ENCODE measurements at regions not wholly inside any gene's neighbourhood (a gene's known extent, or its start where the extent isn't known, plus 50 kb on each side); places are given as distances from the start of the nearest gene placed in this dataset.
"Not testable (repeated sequence)": the region's sequence is repeated elsewhere in the genome, so short reads cannot be mapped to it uniquely, and the experiment has no call there.

DNA sequence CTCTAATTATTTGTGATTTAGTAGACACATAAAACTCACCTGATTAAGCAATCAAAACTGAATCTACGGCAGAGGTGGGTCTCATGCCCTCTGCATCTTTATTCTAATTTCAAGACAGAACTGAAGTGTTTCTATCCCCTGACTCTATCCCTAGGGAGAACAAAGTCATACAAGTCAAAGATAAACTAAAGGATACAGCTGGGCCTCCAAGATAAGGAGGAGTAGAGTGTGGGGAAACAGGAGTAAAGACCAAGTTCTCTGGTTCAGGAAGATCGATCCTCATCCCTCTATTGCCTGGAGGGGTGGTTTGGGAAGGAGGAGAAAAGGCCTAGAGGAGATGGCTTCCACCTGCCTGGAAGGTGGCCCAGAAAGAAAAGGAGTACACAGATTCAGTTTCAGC is 58.7 kb upstream of the BBX start:
- ChIA-PET POLR2A (no interaction called here), CTCF (no interaction called here)
- no peaks in the 10 kb centered on the region for H3K4me1 Mint-ChIP-seq
- H3K36me3 Mint-ChIP-seq (ENCODE audit: low read depth), result no peaks in the 10 kb centered on the region
- DNase-seq, result no peak
- H3K4me3 Mint-ChIP-seq, result no peak overlapping the region
- H3K9me3 Mint-ChIP-seq, result no peaks in the 10 kb centered on the region
- intact Hi-C loops (cut with micrococcal nuclease), result no loop called here
- ATAC-seq (ENCODE audit: low read depth), result no peak
- no peaks in the 10 kb centered on the region for H3K27me3 Mint-ChIP-seq
- no peak overlapping the region for H3K27ac Mint-ChIP-seq
- TF ChIP-seq, protein P1, sequence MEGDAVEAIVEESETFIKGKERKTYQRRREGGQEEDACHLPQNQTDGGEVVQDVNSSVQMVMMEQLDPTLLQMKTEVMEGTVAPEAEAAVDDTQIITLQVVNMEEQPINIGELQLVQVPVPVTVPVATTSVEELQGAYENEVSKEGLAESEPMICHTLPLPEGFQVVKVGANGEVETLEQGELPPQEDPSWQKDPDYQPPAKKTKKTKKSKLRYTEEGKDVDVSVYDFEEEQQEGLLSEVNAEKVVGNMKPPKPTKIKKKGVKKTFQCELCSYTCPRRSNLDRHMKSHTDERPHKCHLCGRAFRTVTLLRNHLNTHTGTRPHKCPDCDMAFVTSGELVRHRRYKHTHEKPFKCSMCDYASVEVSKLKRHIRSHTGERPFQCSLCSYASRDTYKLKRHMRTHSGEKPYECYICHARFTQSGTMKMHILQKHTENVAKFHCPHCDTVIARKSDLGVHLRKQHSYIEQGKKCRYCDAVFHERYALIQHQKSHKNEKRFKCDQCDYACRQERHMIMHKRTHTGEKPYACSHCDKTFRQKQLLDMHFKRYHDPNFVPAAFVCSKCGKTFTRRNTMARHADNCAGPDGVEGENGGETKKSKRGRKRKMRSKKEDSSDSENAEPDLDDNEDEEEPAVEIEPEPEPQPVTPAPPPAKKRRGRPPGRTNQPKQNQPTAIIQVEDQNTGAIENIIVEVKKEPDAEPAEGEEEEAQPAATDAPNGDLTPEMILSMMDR (IDR thresholded peaks at IDR 0.05), result no peak

DNA sequence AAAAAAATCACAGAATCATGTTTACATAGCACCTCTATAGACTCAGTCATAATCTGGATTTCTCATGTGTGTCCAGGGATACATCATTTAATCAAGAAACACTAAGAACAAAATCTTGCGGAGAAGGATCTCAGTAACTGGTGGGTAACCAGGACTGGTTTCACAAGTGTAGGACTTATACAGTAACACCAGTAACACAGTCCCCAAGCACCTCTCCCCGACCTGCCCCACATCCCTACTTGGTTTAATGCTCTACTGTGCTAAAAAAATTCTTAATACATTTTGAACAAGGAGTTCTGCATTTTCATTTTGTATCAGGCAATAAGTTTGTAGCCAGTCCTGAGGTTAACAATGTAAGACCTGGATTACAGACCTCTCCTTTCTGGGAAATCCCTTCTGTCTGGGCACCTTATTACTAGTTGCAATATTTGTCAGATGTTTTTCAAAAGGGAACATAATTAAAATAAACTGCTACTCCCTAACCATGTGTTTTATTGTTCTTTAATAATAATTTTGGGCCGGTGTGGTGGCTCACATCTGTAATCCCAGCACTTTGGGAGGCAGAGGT is 57.6 kb upstream of the BBX start:
- intact Hi-C loops (cut with micrococcal nuclease), result no loop called here
- Mint-ChIP-seq H3K27ac (no peak overlapping the region), H3K36me3 (ENCODE audit: low read depth) (no peaks in the 10 kb centered on the region), H3K9me3 (no peaks in the 10 kb centered on the region), H3K4me3 (no peak overlapping the region), H3K27me3 (no peaks in the 10 kb centered on the region), H3K4me1 (no peaks in the 10 kb centered on the region)
- DNase-seq (no peak), ATAC-seq (ENCODE audit: low read depth) (no peak)
- ChIA-PET CTCF (no interaction called here), POLR2A (no interaction called here)
- TF ChIP-seq, protein P1 (IDR thresholded peaks at IDR 0.05), result no peak

DNA sequence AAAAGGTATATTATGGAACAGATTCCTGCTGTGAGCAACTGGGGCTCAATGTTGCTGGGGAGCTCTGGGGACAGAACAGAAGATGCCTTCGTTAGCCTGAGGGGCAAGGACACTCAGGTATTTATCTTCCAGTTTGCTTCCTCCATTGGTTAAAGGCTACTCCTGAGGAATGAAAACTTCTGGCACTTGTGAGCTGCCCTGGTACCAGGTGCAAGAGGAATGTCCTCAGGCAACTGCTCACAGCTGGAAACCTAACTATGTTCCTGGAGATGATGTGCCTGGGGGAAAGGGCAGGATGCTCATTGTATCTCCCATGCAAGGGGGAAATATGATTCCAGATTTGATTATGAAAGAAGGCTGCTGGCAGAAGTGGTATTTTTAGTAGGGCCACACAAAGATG is 54.0 kb upstream of the BBX start:
- intact Hi-C loops (cut with micrococcal nuclease), result no loop called here
- DNase-seq, result no peak
- ChIA-PET CTCF (interaction anchor here (1.5 kb wide), 1 partner anchor 19 kb away, joined by 3 read pairs; no protein-coding TSS in a partner anchor), POLR2A (no interaction called here)
- H3K4me3 Mint-ChIP-seq, result no peak overlapping the region
- H3K27me3 Mint-ChIP-seq, result peaks cover 12% of the 10 kb centered on the region
- ATAC-seq (ENCODE audit: low read depth), result no peak
- H3K27ac Mint-ChIP-seq, result no peak overlapping the region
- peaks cover 9% of the 10 kb centered on the region for H3K9me3 Mint-ChIP-seq
- H3K36me3 Mint-ChIP-seq (ENCODE audit: low read depth), result no peaks in the 10 kb centered on the region
- no peaks in the 10 kb centered on the region for H3K4me1 Mint-ChIP-seq
- TF ChIP-seq, protein P1 (IDR thresholded peaks at IDR 0.05), result no peak

DNA sequence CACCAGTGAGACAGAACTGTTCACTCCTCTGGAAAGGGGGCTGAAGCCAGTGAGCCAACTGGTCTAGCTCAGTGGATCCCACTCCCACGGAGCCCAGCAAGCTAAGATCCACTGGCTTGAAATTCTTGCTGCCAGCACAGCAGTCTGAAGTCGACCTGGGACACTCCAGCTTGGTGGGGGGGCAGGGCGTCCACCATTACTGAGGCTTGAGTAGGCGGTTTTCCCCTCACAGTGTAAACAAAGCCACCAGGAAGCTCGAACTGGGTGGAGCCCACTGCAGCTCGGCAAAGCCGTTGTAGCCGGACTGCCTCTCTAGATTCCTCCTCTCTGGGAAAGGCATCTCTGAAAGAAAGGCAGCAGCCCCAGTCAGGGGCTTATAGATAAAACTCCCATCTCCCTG is 52.3 kb upstream of the BBX start:
- intact Hi-C loops (cut with micrococcal nuclease); ATAC-seq (ENCODE audit: low read depth); H3K36me3 Mint-ChIP-seq (ENCODE audit: low read depth); H3K27ac Mint-ChIP-seq; H3K4me3 Mint-ChIP-seq; POLR2A ChIA-PET; DNase-seq; CTCF ChIA-PET; H3K4me1 Mint-ChIP-seq; H3K9me3 Mint-ChIP-seq: not testable (repeated sequence)
- H3K27me3 Mint-ChIP-seq, result peaks cover 25% of the 10 kb centered on the region
